Activated naive CD4-positive, alpha-beta T cell treated with anti-CD3 and anti-CD28 coated beads, Interleukin-2, amount 50 U/mL, for 72 hours (primary cell): ENCODE measurements at regions not wholly inside any gene's neighbourhood (a gene's known extent, or its start where the extent isn't known, plus 50 kb on each side); places are given as distances from the start of the nearest gene placed in this dataset.
"Not testable (repeated sequence)": the region's sequence is repeated elsewhere in the genome, so short reads cannot be mapped to it uniquely, and the experiment has no call there.

Experiments
- ATAC-seq, 2 donors: fragments of 150-1000 bp; cut with Tn5 transposase; 2 replicates each; pipeline ENCODE4 v1.10.0; 2021; ENCODE audit warnings: mild to moderate bottlenecking in 2 of 2, moderate library complexity in 2 of 2
- DNase-seq, 2 donors: peaks; one replicate each; pipeline ENCODE4 v3.0.0; 2021 to 2022; ENCODE audit warnings: low spot score in 2 of 2
- H3K27ac Mint-ChIP-seq, 2 donors: one replicate each; pipeline ENCODE4 v1.8.0; 2022; ENCODE audit warnings: mild to moderate bottlenecking in 2 of 2, mixed read lengths in 2 of 2
- H3K36me3 Mint-ChIP-seq, 2 donors: one replicate each; pipeline ENCODE4 v1.8.0; 2022; ENCODE audit warnings: mixed read lengths in 2 of 2
- H3K9me3 Mint-ChIP-seq, 2 donors: one replicate each; pipeline ENCODE4 v1.8.0; 2022; ENCODE audit warnings: mixed read lengths in 2 of 2

GRCh38 chr10:55747244-55747643, 613.8 kb downstream of the ZWINT start:
- no peak for DNase-seq
- peaks cover 16 to 17% of the 10 kb centered on the region in 2 donors for H3K9me3 Mint-ChIP-seq
- no peak for ATAC-seq
- no peak overlapping the region for H3K27ac Mint-ChIP-seq
- no peaks in the 10 kb centered on the region for H3K36me3 Mint-ChIP-seq

GRCh38 chr10:55746002-55746401, 615.1 kb downstream of the ZWINT start:
- ATAC-seq (no peak), DNase-seq (no peak)
- Mint-ChIP-seq H3K27ac (no peak overlapping the region), H3K9me3 (peaks cover 19 to 26% of the 10 kb centered on the region in 2 donors), H3K36me3 (no peaks in the 10 kb centered on the region)

GRCh38 chr10:55742487-55742886, 618.6 kb downstream of the ZWINT start:
- Mint-ChIP-seq H3K27ac (no peak overlapping the region), H3K9me3 (peaks cover 20 to 26% of the 10 kb centered on the region in 2 donors), H3K36me3 (no peaks in the 10 kb centered on the region)
- DNase-seq (no peak), ATAC-seq (no peak)

GRCh38 chr10:55740767-55741166, 620.3 kb downstream of the ZWINT start:
- H3K27ac Mint-ChIP-seq, ATAC-seq, DNase-seq, H3K36me3 Mint-ChIP-seq: not testable (repeated sequence)
- peaks cover 19 to 20% of the 10 kb centered on the region in 2 donors for H3K9me3 Mint-ChIP-seq

- H3K9me3 Mint-ChIP-seq = peaks cover 19 to 20% of the 10 kb centered on the region in 2 donors
- no peak overlapping the region for H3K27ac Mint-ChIP-seq
- ATAC-seq (no peak), DNase-seq (no peak)
- no peaks in the 10 kb centered on the region for H3K36me3 Mint-ChIP-seq
These were observed 620.9 kb downstream of the ZWINT start for GRCh38 chr10:55740110-55740509.

GRCh38 chr10:55734112-55734511, 626.9 kb downstream of the ZWINT start:
- ATAC-seq = no peak
- Mint-ChIP-seq H3K36me3 (no peaks in the 10 kb centered on the region), H3K27ac (no peak overlapping the region), H3K9me3 (peaks cover 14 to 17% of the 10 kb centered on the region in 2 donors)
- no peak for DNase-seq

GRCh38 chr10:55704950-55705349, 656.1 kb downstream of the ZWINT start:
- DNase-seq = no peak
- H3K27ac Mint-ChIP-seq = no peak overlapping the region
- H3K9me3 Mint-ChIP-seq = peaks cover 14 to 15% of the 10 kb centered on the region in 2 donors
- no peaks in the 10 kb centered on the region for H3K36me3 Mint-ChIP-seq
- ATAC-seq = no peak

- ATAC-seq (no peak), DNase-seq (no peak)
- Mint-ChIP-seq H3K9me3 (peaks cover 10 to 21% of the 10 kb centered on the region in 2 donors), H3K27ac (no peak overlapping the region), H3K36me3 (no peaks in the 10 kb centered on the region)
These were observed 692.6 kb downstream of the ZWINT start for GRCh38 chr10:55668326-55668922.

GRCh38 chr10:55653531-55653930, 707.5 kb downstream of the ZWINT start:
- Mint-ChIP-seq H3K9me3 (peaks cover 14 to 19% of the 10 kb centered on the region in 2 donors), H3K36me3 (no peaks in the 10 kb centered on the region), H3K27ac (no peak overlapping the region)
- DNase-seq (no peak), ATAC-seq (no peak)

- H3K36me3 Mint-ChIP-seq = no peaks in the 10 kb centered on the region
- peaks cover 3 to 9% of the 10 kb centered on the region in 2 donors for H3K9me3 Mint-ChIP-seq
- peak in 1 of 2 donors; percentile 37 for ATAC-seq
- DNase-seq = no peak
- no peak overlapping the region for H3K27ac Mint-ChIP-seq
These were observed 719.5 kb downstream of the ZWINT start for GRCh38 chr10:55641601-55642000.

- peak in 1 of 2 donors; percentile 22 for DNase-seq
- peaks cover 0 to 11% of the 10 kb centered on the region in 2 donors for H3K9me3 Mint-ChIP-seq
- H3K27ac Mint-ChIP-seq = no peak overlapping the region
- peak in 1 of 2 donors; percentile 63 for ATAC-seq
- peaks cover 9 to 28% of the 10 kb centered on the region in 2 donors for H3K36me3 Mint-ChIP-seq
These were observed 729.9 kb downstream of the ZWINT start for GRCh38 chr10:55631071-55631654.

- Mint-ChIP-seq H3K27ac (no peak overlapping the region), H3K36me3 (peaks cover 9 to 28% of the 10 kb centered on the region in 2 donors), H3K9me3 (peaks cover 4 to 15% of the 10 kb centered on the region in 2 donors)
- DNase-seq (no peak), ATAC-seq (no peak)
These were observed 730.5 kb downstream of the ZWINT start for GRCh38 chr10:55630491-55631056.

GRCh38 chr10:55629793-55630490, 731.1 kb downstream of the ZWINT start:
- Mint-ChIP-seq H3K36me3 (peaks cover 9 to 28% of the 10 kb centered on the region in 2 donors), H3K27ac (no peak overlapping the region), H3K9me3 (peaks cover 6 to 15% of the 10 kb centered on the region in 2 donors)
- ATAC-seq = no peak
- no peak for DNase-seq

- DNase-seq (no peak), ATAC-seq (no peak)
- H3K36me3 Mint-ChIP-seq = peaks cover 9 to 27% of the 10 kb centered on the region in 2 donors
- peaks cover 6 to 12% of the 10 kb centered on the region in 2 donors for H3K9me3 Mint-ChIP-seq
- no peak overlapping the region for H3K27ac Mint-ChIP-seq
These were observed 732.8 kb downstream of the ZWINT start for GRCh38 chr10:55628260-55628701.

- Mint-ChIP-seq H3K36me3 (peaks cover 9 to 20% of the 10 kb centered on the region in 2 donors), H3K27ac (no peak overlapping the region), H3K9me3 (peaks cover 7 to 12% of the 10 kb centered on the region in 2 donors)
- DNase-seq = no peak
- ATAC-seq = no peak
These were observed 733.5 kb downstream of the ZWINT start for GRCh38 chr10:55627501-55628051.

GRCh38 chr10:55601690-55602478, 759.2 kb downstream of the ZWINT start:
- H3K36me3 Mint-ChIP-seq, ATAC-seq, H3K9me3 Mint-ChIP-seq, DNase-seq: not testable (repeated sequence)
- H3K27ac Mint-ChIP-seq = peak overlapping the region in 1 of 2 donors; percentile 11
